ENCODE measurements at regions not wholly inside any gene's neighbourhood (a gene's known extent, or its start where the extent isn't known, plus 50 kb on each side); places are given as distances from the start of the nearest gene placed in this dataset.
A peak's percentile ranks its signal among the peaks of the same experiment; 100 is the strongest.

DNA sequence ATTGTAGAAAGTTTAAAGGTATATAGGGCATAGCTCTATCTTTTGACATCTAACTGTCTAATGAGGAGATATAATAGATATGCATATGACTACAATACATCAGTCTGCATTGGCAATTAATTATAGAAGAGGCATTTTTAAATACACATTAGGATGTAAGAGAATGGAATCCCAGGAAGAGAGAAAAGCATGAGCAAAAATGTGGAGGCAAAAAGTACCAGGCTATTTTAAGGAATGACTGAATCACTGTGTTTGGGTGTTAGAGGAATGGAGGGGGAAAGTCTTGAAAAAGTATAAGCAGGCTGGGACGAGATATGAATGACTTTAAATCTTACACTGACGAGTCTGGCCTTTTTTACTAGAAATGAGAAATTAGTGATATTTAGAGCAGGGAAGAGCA, 138.4 kb upstream of the ZNF462 start:
- no peaks in the 10 kb centered on the region for H3K4me1 ChIP-seq (replicated peaks)
- H3K36me3 ChIP-seq = no peaks in the 10 kb centered on the region
- DNase-seq (ENCODE audit: low spot score) = no peak
- 86% methylated on average over 2 of the region's 2 CpGs for WGBS
- no peak for TF ChIP-seq POLR2A (IDR thresholded peaks at IDR 0.05)
- TF ChIP-seq, protein P1, sequence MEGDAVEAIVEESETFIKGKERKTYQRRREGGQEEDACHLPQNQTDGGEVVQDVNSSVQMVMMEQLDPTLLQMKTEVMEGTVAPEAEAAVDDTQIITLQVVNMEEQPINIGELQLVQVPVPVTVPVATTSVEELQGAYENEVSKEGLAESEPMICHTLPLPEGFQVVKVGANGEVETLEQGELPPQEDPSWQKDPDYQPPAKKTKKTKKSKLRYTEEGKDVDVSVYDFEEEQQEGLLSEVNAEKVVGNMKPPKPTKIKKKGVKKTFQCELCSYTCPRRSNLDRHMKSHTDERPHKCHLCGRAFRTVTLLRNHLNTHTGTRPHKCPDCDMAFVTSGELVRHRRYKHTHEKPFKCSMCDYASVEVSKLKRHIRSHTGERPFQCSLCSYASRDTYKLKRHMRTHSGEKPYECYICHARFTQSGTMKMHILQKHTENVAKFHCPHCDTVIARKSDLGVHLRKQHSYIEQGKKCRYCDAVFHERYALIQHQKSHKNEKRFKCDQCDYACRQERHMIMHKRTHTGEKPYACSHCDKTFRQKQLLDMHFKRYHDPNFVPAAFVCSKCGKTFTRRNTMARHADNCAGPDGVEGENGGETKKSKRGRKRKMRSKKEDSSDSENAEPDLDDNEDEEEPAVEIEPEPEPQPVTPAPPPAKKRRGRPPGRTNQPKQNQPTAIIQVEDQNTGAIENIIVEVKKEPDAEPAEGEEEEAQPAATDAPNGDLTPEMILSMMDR (IDR thresholded peaks at IDR 0.05) = no peak
- no peak for TF ChIP-seq POLR2AphosphoS5 (IDR thresholded peaks at IDR 0.05)
- no peak overlapping the region for H3K27ac ChIP-seq
- no peaks in the 10 kb centered on the region for H3K9me3 ChIP-seq
- intact Hi-C loops (cut with DNase I) = no loop called here
- no peaks in the 10 kb centered on the region for H3K27me3 ChIP-seq (replicated peaks; ENCODE audit: insufficient read depth)
- H3K4me3 ChIP-seq = no peak overlapping the region

DNA sequence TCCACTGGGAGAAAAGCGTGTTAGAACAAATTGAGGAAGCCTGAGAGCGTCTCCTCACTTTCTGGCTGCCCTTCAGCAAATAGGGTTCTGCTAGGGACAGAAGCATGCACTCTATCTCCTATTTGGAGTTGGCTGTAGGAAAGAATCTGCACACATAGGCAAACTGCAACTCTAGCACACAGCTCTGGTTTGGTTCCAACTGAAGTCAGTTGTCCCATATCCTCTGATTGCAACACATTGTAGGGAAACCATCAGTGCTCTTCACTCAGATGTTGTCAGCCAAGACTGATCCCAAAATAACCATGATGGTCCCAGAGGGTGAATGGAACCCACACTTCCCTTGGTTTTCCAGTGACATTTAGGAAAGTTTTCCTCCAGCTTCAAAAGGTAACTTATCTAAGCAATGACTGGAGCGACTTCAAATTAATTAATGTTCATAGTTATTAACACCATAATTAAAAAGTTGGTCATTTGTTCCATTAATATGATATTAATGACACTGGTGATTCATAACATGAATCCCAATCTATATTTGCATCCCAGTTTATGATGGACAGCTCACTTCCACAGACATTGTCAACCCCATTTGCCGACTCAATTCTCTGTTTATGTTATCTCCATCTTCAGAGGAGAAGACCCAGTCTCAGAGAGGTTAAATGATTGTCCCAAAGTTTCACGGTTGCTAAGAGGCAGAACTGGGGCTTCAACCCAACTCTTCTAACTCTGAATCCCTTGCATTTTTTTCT, 136.7 kb upstream of the ZNF462 start:
- DNase-seq (ENCODE audit: low spot score) = no peak
- H3K36me3 ChIP-seq = no peaks in the 10 kb centered on the region
- H3K4me3 ChIP-seq = no peak overlapping the region
- no peaks in the 10 kb centered on the region for H3K9me3 ChIP-seq
- H3K4me1 ChIP-seq (replicated peaks) = no peaks in the 10 kb centered on the region
- H3K27ac ChIP-seq = no peak overlapping the region
- WGBS = 92% methylated on average over 5 of the region's 5 CpGs
- intact Hi-C loops (cut with DNase I) = no loop called here
- TF ChIP-seq POLR2A (IDR thresholded peaks at IDR 0.05) (no peak), POLR2AphosphoS5 (IDR thresholded peaks at IDR 0.05) (no peak)
- TF ChIP-seq, protein P1 (IDR thresholded peaks at IDR 0.05) = no peak
- H3K27me3 ChIP-seq (replicated peaks; ENCODE audit: insufficient read depth) = no peaks in the 10 kb centered on the region

DNA sequence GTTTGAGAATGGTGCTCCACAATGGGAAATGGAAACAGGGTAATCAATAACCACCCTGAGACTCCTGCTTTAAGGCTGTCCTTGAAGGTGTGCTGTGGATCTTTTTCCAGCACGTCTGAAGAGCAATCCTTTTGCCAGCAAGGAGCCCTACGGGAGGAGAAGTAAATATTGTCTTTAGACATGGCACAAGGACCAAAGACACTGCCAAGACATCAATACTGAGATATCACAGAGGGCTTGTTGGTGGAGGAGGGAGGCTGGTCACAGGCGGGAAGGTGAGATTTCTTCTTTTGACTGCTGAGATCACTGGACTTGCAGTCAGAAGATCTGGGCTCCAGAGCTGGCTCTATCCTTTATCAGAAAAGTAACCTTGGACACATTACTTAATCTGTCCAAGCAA, 135.0 kb upstream of the ZNF462 start:
- intact Hi-C loops (cut with DNase I) = no loop called here
- Histone ChIP-seq H3K27me3 (replicated peaks; ENCODE audit: insufficient read depth) (no peaks in the 10 kb centered on the region), H3K4me1 (replicated peaks) (no peaks in the 10 kb centered on the region), H3K9me3 (no peaks in the 10 kb centered on the region), H3K4me3 (no peak overlapping the region), H3K27ac (no peak overlapping the region), H3K36me3 (no peaks in the 10 kb centered on the region)
- TF ChIP-seq POLR2AphosphoS5 (IDR thresholded peaks at IDR 0.05) (peak; percentile 47), POLR2A (IDR thresholded peaks at IDR 0.05) (no peak)
- DNase-seq (ENCODE audit: low spot score) = no peak
- WGBS = 48% methylated on average over 3 of the region's 3 CpGs

DNA sequence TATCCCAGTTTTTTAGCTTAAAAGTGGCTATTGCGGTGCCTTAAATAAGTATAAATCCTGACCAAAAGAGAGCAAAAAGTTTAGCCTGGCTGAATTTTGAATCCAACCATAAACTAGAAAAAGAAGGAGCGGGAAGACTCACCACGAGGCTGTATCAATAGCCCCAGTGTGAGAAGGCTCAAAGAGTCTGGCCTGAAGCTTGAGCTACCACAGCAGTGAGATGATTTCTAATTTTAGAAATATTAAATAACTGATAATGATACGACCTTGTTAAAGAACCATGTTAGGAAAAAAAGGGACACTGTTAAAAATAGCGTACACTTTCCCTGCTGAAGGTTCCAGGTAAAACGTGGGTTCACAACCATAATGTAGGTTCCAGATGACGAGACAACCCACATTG, 134.1 kb upstream of the ZNF462 start:
- intact Hi-C loops (cut with DNase I) = no loop called here
- WGBS = 81% methylated on average over 7 of the region's 7 CpGs
- DNase-seq (ENCODE audit: low spot score) = no peak

DNA sequence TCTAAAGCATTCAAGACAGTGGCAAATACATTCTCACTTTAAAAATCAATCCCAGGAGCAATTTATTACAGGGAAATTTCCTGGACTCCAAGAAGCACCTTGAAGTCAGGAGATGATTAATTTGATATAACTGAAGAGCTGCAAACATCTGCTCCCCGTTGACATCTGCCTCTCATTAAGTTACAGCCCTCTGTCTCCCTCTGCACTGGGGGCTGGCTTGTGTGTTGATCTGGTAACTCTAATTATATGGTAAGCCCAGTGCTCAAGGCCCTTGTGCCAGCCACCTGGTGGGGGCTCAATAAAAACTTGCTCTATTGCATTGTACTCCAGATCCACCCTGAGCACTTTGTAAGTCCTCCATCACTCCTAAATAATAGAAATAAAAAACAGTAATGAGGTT, 131.1 kb upstream of the ZNF462 start:
- intact Hi-C loops (cut with DNase I) = no loop called here
- Histone ChIP-seq H3K4me3 (no peak overlapping the region), H3K27me3 (replicated peaks; ENCODE audit: insufficient read depth) (no peaks in the 10 kb centered on the region), H3K36me3 (no peaks in the 10 kb centered on the region), H3K9me3 (no peaks in the 10 kb centered on the region), H3K27ac (no peak overlapping the region), H3K4me1 (replicated peaks) (no peaks in the 10 kb centered on the region)
- no peak for DNase-seq (ENCODE audit: low spot score)
- no peak for TF ChIP-seq POLR2AphosphoS5 (IDR thresholded peaks at IDR 0.05)
- TF ChIP-seq, protein P1 (IDR thresholded peaks at IDR 0.05) = no peak
- TF ChIP-seq POLR2A (IDR thresholded peaks at IDR 0.05) = no peak
- WGBS = 35% methylated on average over 1 of the region's 1 CpG

More for the DNA sequence above, 134.1 kb upstream of the ZNF462 start:
- H3K9me3 ChIP-seq = no peaks in the 10 kb centered on the region
- no peak for TF ChIP-seq POLR2AphosphoS5 (IDR thresholded peaks at IDR 0.05)
- TF ChIP-seq, protein P1 (IDR thresholded peaks at IDR 0.05) = no peak
- TF ChIP-seq POLR2A (IDR thresholded peaks at IDR 0.05) = no peak
- H3K27ac ChIP-seq = no peak overlapping the region
- H3K4me3 ChIP-seq = no peak overlapping the region
- H3K27me3 ChIP-seq (replicated peaks; ENCODE audit: insufficient read depth) = no peaks in the 10 kb centered on the region
- H3K4me1 ChIP-seq (replicated peaks) = no peaks in the 10 kb centered on the region
- no peaks in the 10 kb centered on the region for H3K36me3 ChIP-seq
